ENCODE measurements at regions not wholly inside any gene's neighbourhood (a gene's known extent, or its start where the extent isn't known, plus 50 kb on each side); places are given as distances from the start of the nearest gene placed in this dataset.
"Not testable (repeated sequence)": the region's sequence is repeated elsewhere in the genome, so short reads cannot be mapped to it uniquely, and the experiment has no call there.

GRCh38 chr2:180540761-180541160, 439.6 kb upstream of the UBE2E3 start:
- H3K36me3 ChIP-seq (ENCODE audit: control insufficient read depth, insufficient read depth, low read length) = no peaks in the 10 kb centered on the region
- H3K4me3 ChIP-seq (ENCODE audit: low read depth, low read length) = no peak overlapping the region
- no peaks in the 10 kb centered on the region for H3K9me3 ChIP-seq (ENCODE audit: control insufficient read depth, insufficient read depth, low read depth, low read length)
- no peaks in the 10 kb centered on the region for H3K27me3 ChIP-seq (ENCODE audit: control insufficient read depth, insufficient read depth, low read length)
- H3K9ac ChIP-seq (ENCODE audit: low read length) = no peak overlapping the region
- H3K27ac ChIP-seq (ENCODE audit: low read depth, low read length) = no peak overlapping the region
- H3K4me1 ChIP-seq (ENCODE audit: control insufficient read depth, insufficient read depth, low read length) = peaks cover 4% of the 10 kb centered on the region; the same call in 1 of the 2 replicates

GRCh38 chr2:180539541-180539940, 440.9 kb upstream of the UBE2E3 start:
- H3K4me3 ChIP-seq (ENCODE audit: low read depth, low read length) = no peak overlapping the region
- H3K27ac ChIP-seq (ENCODE audit: low read depth, low read length) = no peak overlapping the region
- no peak overlapping the region for H3K9ac ChIP-seq (ENCODE audit: low read length)
- H3K9me3 ChIP-seq (ENCODE audit: control insufficient read depth, insufficient read depth, low read depth, low read length) = no peaks in the 10 kb centered on the region
- no peaks in the 10 kb centered on the region for H3K36me3 ChIP-seq (ENCODE audit: control insufficient read depth, insufficient read depth, low read length)
- H3K27me3 ChIP-seq (ENCODE audit: control insufficient read depth, insufficient read depth, low read length) = no peaks in the 10 kb centered on the region
- H3K4me1 ChIP-seq (ENCODE audit: control insufficient read depth, insufficient read depth, low read length) = peaks cover 4% of the 10 kb centered on the region; the same call in 1 of the 2 replicates

- Histone ChIP-seq H3K4me3 (ENCODE audit: low read depth, low read length) (no peak overlapping the region), H3K9me3 (ENCODE audit: control insufficient read depth, insufficient read depth, low read depth, low read length) (no peaks in the 10 kb centered on the region), H3K27ac (ENCODE audit: low read depth, low read length) (no peak overlapping the region), H3K4me1 (ENCODE audit: control insufficient read depth, insufficient read depth, low read length) (peaks cover 4% of the 10 kb centered on the region; the same call in 1 of the 2 replicates), H3K27me3 (ENCODE audit: control insufficient read depth, insufficient read depth, low read length) (no peaks in the 10 kb centered on the region), H3K9ac (ENCODE audit: low read length) (no peak overlapping the region), H3K36me3 (ENCODE audit: control insufficient read depth, insufficient read depth, low read length) (no peaks in the 10 kb centered on the region)
Measured at GRCh38 chr2:180535289-180535688, 445.1 kb upstream of the UBE2E3 start.

- H3K4me1 ChIP-seq (ENCODE audit: control insufficient read depth, insufficient read depth, low read length); H3K27me3 ChIP-seq (ENCODE audit: control insufficient read depth, insufficient read depth, low read length); H3K36me3 ChIP-seq (ENCODE audit: control insufficient read depth, insufficient read depth, low read length); H3K9me3 ChIP-seq (ENCODE audit: control insufficient read depth, insufficient read depth, low read depth, low read length); H3K9ac ChIP-seq (ENCODE audit: low read length); H3K4me3 ChIP-seq (ENCODE audit: low read depth, low read length); H3K27ac ChIP-seq (ENCODE audit: low read depth, low read length): not testable (repeated sequence)
Measured at GRCh38 chr2:180531787-180532186, 448.6 kb upstream of the UBE2E3 start.

GRCh38 chr2:180524499-180524898, 455.9 kb upstream of the UBE2E3 start:
- H3K9me3 ChIP-seq (ENCODE audit: control insufficient read depth, insufficient read depth, low read depth, low read length) = no peaks in the 10 kb centered on the region
- peaks cover 8% of the 10 kb centered on the region for H3K4me1 ChIP-seq (ENCODE audit: control insufficient read depth, insufficient read depth, low read length)
- no peak overlapping the region for H3K4me3 ChIP-seq (ENCODE audit: low read depth, low read length)
- no peaks in the 10 kb centered on the region for H3K27me3 ChIP-seq (ENCODE audit: control insufficient read depth, insufficient read depth, low read length)
- no peak overlapping the region for H3K27ac ChIP-seq (ENCODE audit: low read depth, low read length)
- H3K36me3 ChIP-seq (ENCODE audit: control insufficient read depth, insufficient read depth, low read length) = no peaks in the 10 kb centered on the region
- H3K9ac ChIP-seq (ENCODE audit: low read length) = no peak overlapping the region

- peaks cover 8% of the 10 kb centered on the region for H3K4me1 ChIP-seq (ENCODE audit: control insufficient read depth, insufficient read depth, low read length)
- no peaks in the 10 kb centered on the region for H3K27me3 ChIP-seq (ENCODE audit: control insufficient read depth, insufficient read depth, low read length)
- no peak overlapping the region for H3K4me3 ChIP-seq (ENCODE audit: low read depth, low read length)
- no peak overlapping the region for H3K27ac ChIP-seq (ENCODE audit: low read depth, low read length)
- no peak overlapping the region for H3K9ac ChIP-seq (ENCODE audit: low read length)
- H3K36me3 ChIP-seq (ENCODE audit: control insufficient read depth, insufficient read depth, low read length) = no peaks in the 10 kb centered on the region
- no peaks in the 10 kb centered on the region for H3K9me3 ChIP-seq (ENCODE audit: control insufficient read depth, insufficient read depth, low read depth, low read length)
Measured at GRCh38 chr2:180523621-180524340, 456.6 kb upstream of the UBE2E3 start.

GRCh38 chr2:180520921-180521581, 459.4 kb upstream of the UBE2E3 start:
- Histone ChIP-seq H3K4me3 (ENCODE audit: low read depth, low read length) (no peak overlapping the region), H3K27ac (ENCODE audit: low read depth, low read length) (no peak overlapping the region), H3K36me3 (ENCODE audit: control insufficient read depth, insufficient read depth, low read length) (no peaks in the 10 kb centered on the region), H3K9me3 (ENCODE audit: control insufficient read depth, insufficient read depth, low read depth, low read length) (0 out of 2 replicates have a peak, but pooled peaks cover 2% of the 10 kb centered on the region), H3K4me1 (ENCODE audit: control insufficient read depth, insufficient read depth, low read length) (peaks cover 8% of the 10 kb centered on the region), H3K9ac (ENCODE audit: low read length) (no peak overlapping the region), H3K27me3 (ENCODE audit: control insufficient read depth, insufficient read depth, low read length) (no peaks in the 10 kb centered on the region)

GRCh38 chr2:180520206-180520605, 460.2 kb upstream of the UBE2E3 start:
- Histone ChIP-seq H3K4me1 (ENCODE audit: control insufficient read depth, insufficient read depth, low read length) (peaks cover 8% of the 10 kb centered on the region), H3K27ac (ENCODE audit: low read depth, low read length) (no peak overlapping the region), H3K36me3 (ENCODE audit: control insufficient read depth, insufficient read depth, low read length) (no peaks in the 10 kb centered on the region), H3K27me3 (ENCODE audit: control insufficient read depth, insufficient read depth, low read length) (no peaks in the 10 kb centered on the region), H3K4me3 (ENCODE audit: low read depth, low read length) (no peak overlapping the region), H3K9ac (ENCODE audit: low read length) (no peak overlapping the region), H3K9me3 (ENCODE audit: control insufficient read depth, insufficient read depth, low read depth, low read length) (0 out of 2 replicates have a peak, but pooled peaks cover 2% of the 10 kb centered on the region)

GRCh38 chr2:180519276-180519675, 461.1 kb upstream of the UBE2E3 start:
- Histone ChIP-seq H3K9me3 (ENCODE audit: control insufficient read depth, insufficient read depth, low read depth, low read length) (0 out of 2 replicates have a peak, but pooled peaks cover 2% of the 10 kb centered on the region), H3K9ac (ENCODE audit: low read length) (no peak overlapping the region), H3K36me3 (ENCODE audit: control insufficient read depth, insufficient read depth, low read length) (no peaks in the 10 kb centered on the region), H3K4me3 (ENCODE audit: low read depth, low read length) (no peak overlapping the region), H3K27me3 (ENCODE audit: control insufficient read depth, insufficient read depth, low read length) (no peaks in the 10 kb centered on the region), H3K27ac (ENCODE audit: low read depth, low read length) (no peak overlapping the region), H3K4me1 (ENCODE audit: control insufficient read depth, insufficient read depth, low read length) (peaks cover 1% of the 10 kb centered on the region)

- H3K27me3 ChIP-seq (ENCODE audit: control insufficient read depth, insufficient read depth, low read length) = no peaks in the 10 kb centered on the region
- no peak overlapping the region for H3K9ac ChIP-seq (ENCODE audit: low read length)
- no peak overlapping the region for H3K27ac ChIP-seq (ENCODE audit: low read depth, low read length)
- no peak overlapping the region for H3K4me3 ChIP-seq (ENCODE audit: low read depth, low read length)
- H3K4me1 ChIP-seq (ENCODE audit: control insufficient read depth, insufficient read depth, low read length) = no peaks in the 10 kb centered on the region; the same call in 1 of the 2 replicates
- H3K36me3 ChIP-seq (ENCODE audit: control insufficient read depth, insufficient read depth, low read length) = no peaks in the 10 kb centered on the region
- 0 out of 2 replicates have a peak, but pooled peaks cover 2% of the 10 kb centered on the region for H3K9me3 ChIP-seq (ENCODE audit: control insufficient read depth, insufficient read depth, low read depth, low read length)
Measured at GRCh38 chr2:180516232-180516631, 464.2 kb upstream of the UBE2E3 start.

GRCh38 chr2:180513389-180513788, 467.0 kb upstream of the UBE2E3 start:
- H3K9me3 ChIP-seq (ENCODE audit: control insufficient read depth, insufficient read depth, low read depth, low read length) = no peaks in the 10 kb centered on the region
- H3K4me3 ChIP-seq (ENCODE audit: low read depth, low read length) = no peak overlapping the region
- no peak overlapping the region for H3K27ac ChIP-seq (ENCODE audit: low read depth, low read length)
- no peak overlapping the region for H3K9ac ChIP-seq (ENCODE audit: low read length)
- no peaks in the 10 kb centered on the region for H3K27me3 ChIP-seq (ENCODE audit: control insufficient read depth, insufficient read depth, low read length)
- no peaks in the 10 kb centered on the region for H3K36me3 ChIP-seq (ENCODE audit: control insufficient read depth, insufficient read depth, low read length)
- H3K4me1 ChIP-seq (ENCODE audit: control insufficient read depth, insufficient read depth, low read length) = no peaks in the 10 kb centered on the region; the same call in 1 of the 2 replicates

Data from HUES6 (cell line).